ENCODE measurements at regions not wholly inside any gene's neighbourhood (a gene's known extent, or its start where the extent isn't known, plus 50 kb on each side); places are given as distances from the start of the nearest gene placed in this dataset.

- no peaks in the 10 kb centered on the region for H3K79me2 ChIP-seq (ENCODE audit: insufficient read depth, low read depth)
- no peak overlapping the region for H2AFZ ChIP-seq (ENCODE audit: low read depth)
- no peak overlapping the region for H3K4me3 ChIP-seq (IDR thresholded peaks at IDR 0.05; ENCODE audit: insufficient read depth, low read depth, low read length)
- H3K36me3 ChIP-seq (ENCODE audit: insufficient read depth) = no peaks in the 10 kb centered on the region
- no peak overlapping the region for H3K27ac ChIP-seq
- no peaks in the 10 kb centered on the region for H4K20me1 ChIP-seq (ENCODE audit: insufficient read depth)
- H3K9ac ChIP-seq = no peak overlapping the region
- H3K27me3 ChIP-seq (ENCODE audit: insufficient read depth, low read depth) = no peaks in the 10 kb centered on the region
- H3K4me2 ChIP-seq = no peak overlapping the region
- no peaks in the 10 kb centered on the region for H3K4me1 ChIP-seq (ENCODE audit: low read depth, poor library complexity, severe bottlenecking)
- no peak for TF ChIP-seq CTCF (conservative IDR thresholded peaks at IDR 0.05; ENCODE audit: low read depth, low read length)
Observed at GRCh38 chr4:23572382-23572781, 317.5 kb downstream of the PPARGC1A start.

GRCh38 chr4:23567338-23567737 is 322.5 kb downstream of the PPARGC1A start:
- Histone ChIP-seq H3K4me3 (IDR thresholded peaks at IDR 0.05; ENCODE audit: insufficient read depth, low read depth, low read length) (no peak overlapping the region), H3K79me2 (ENCODE audit: insufficient read depth, low read depth) (no peaks in the 10 kb centered on the region), H3K9ac (no peak overlapping the region), H3K4me2 (no peak overlapping the region), H3K27me3 (ENCODE audit: insufficient read depth, low read depth) (no peaks in the 10 kb centered on the region), H3K36me3 (ENCODE audit: insufficient read depth) (no peaks in the 10 kb centered on the region), H4K20me1 (ENCODE audit: insufficient read depth) (no peaks in the 10 kb centered on the region), H3K4me1 (ENCODE audit: low read depth, poor library complexity, severe bottlenecking) (no peaks in the 10 kb centered on the region), H2AFZ (ENCODE audit: low read depth) (no peak overlapping the region), H3K27ac (no peak overlapping the region)
- TF ChIP-seq CTCF (conservative IDR thresholded peaks at IDR 0.05; ENCODE audit: low read depth, low read length) = no peak

- Histone ChIP-seq H4K20me1 (ENCODE audit: insufficient read depth) (no peaks in the 10 kb centered on the region), H3K27me3 (ENCODE audit: insufficient read depth, low read depth) (no peaks in the 10 kb centered on the region), H3K4me3 (IDR thresholded peaks at IDR 0.05; ENCODE audit: insufficient read depth, low read depth, low read length) (no peak overlapping the region), H3K36me3 (ENCODE audit: insufficient read depth) (no peaks in the 10 kb centered on the region), H3K27ac (no peak overlapping the region), H3K79me2 (ENCODE audit: insufficient read depth, low read depth) (no peaks in the 10 kb centered on the region), H3K4me2 (no peak overlapping the region), H3K4me1 (ENCODE audit: low read depth, poor library complexity, severe bottlenecking) (no peaks in the 10 kb centered on the region), H3K9ac (no peak overlapping the region), H2AFZ (ENCODE audit: low read depth) (no peak overlapping the region)
- TF ChIP-seq CTCF (conservative IDR thresholded peaks at IDR 0.05; ENCODE audit: low read depth, low read length) = no peak
Observed at GRCh38 chr4:23560748-23561147, 329.1 kb downstream of the PPARGC1A start.

GRCh38 chr4:23558101-23558500 is 331.7 kb downstream of the PPARGC1A start:
- no peak overlapping the region for H3K4me3 ChIP-seq (IDR thresholded peaks at IDR 0.05; ENCODE audit: insufficient read depth, low read depth, low read length)
- no peak overlapping the region for H3K27ac ChIP-seq
- TF ChIP-seq CTCF (conservative IDR thresholded peaks at IDR 0.05; ENCODE audit: low read depth, low read length) = no peak
- no peaks in the 10 kb centered on the region for H3K4me1 ChIP-seq (ENCODE audit: low read depth, poor library complexity, severe bottlenecking)
- no peak overlapping the region for H3K9ac ChIP-seq
- no peaks in the 10 kb centered on the region for H3K36me3 ChIP-seq (ENCODE audit: insufficient read depth)
- no peaks in the 10 kb centered on the region for H3K27me3 ChIP-seq (ENCODE audit: insufficient read depth, low read depth)
- H3K4me2 ChIP-seq = no peak overlapping the region
- no peak overlapping the region for H2AFZ ChIP-seq (ENCODE audit: low read depth)
- H4K20me1 ChIP-seq (ENCODE audit: insufficient read depth) = no peaks in the 10 kb centered on the region
- H3K79me2 ChIP-seq (ENCODE audit: insufficient read depth, low read depth) = no peaks in the 10 kb centered on the region

GRCh38 chr4:23547601-23548000 is 342.2 kb downstream of the PPARGC1A start:
- H3K36me3 ChIP-seq (ENCODE audit: insufficient read depth) = no peaks in the 10 kb centered on the region
- H4K20me1 ChIP-seq (ENCODE audit: insufficient read depth) = no peaks in the 10 kb centered on the region
- H2AFZ ChIP-seq (ENCODE audit: low read depth) = no peak overlapping the region
- no peaks in the 10 kb centered on the region for H3K4me1 ChIP-seq (ENCODE audit: low read depth, poor library complexity, severe bottlenecking)
- H3K4me2 ChIP-seq = no peak overlapping the region
- no peak for TF ChIP-seq CTCF (conservative IDR thresholded peaks at IDR 0.05; ENCODE audit: low read depth, low read length)
- H3K27me3 ChIP-seq (ENCODE audit: insufficient read depth, low read depth) = no peaks in the 10 kb centered on the region
- H3K27ac ChIP-seq = no peak overlapping the region
- H3K9ac ChIP-seq = no peak overlapping the region
- no peak overlapping the region for H3K4me3 ChIP-seq (IDR thresholded peaks at IDR 0.05; ENCODE audit: insufficient read depth, low read depth, low read length)
- no peaks in the 10 kb centered on the region for H3K79me2 ChIP-seq (ENCODE audit: insufficient read depth, low read depth)
